Stimulated activated CD4-positive, alpha-beta T cell treated with anti-CD3 and anti-CD28 coated beads, Interleukin-2, amount 100 ng/mL, for 48 hours (primary cell): ENCODE measurements at regions not wholly inside any gene's neighbourhood (a gene's known extent, or its start where the extent isn't known, plus 50 kb on each side); places are given as distances from the start of the nearest gene placed in this dataset.
"Not testable (repeated sequence)": the region's sequence is repeated elsewhere in the genome, so short reads cannot be mapped to it uniquely, and the experiment has no call there.

Experiments used
- DNase-seq, 2 donors: peaks; one replicate each; pipeline ENCODE4 v3.0.0-alpha.2; 2020

DNA sequence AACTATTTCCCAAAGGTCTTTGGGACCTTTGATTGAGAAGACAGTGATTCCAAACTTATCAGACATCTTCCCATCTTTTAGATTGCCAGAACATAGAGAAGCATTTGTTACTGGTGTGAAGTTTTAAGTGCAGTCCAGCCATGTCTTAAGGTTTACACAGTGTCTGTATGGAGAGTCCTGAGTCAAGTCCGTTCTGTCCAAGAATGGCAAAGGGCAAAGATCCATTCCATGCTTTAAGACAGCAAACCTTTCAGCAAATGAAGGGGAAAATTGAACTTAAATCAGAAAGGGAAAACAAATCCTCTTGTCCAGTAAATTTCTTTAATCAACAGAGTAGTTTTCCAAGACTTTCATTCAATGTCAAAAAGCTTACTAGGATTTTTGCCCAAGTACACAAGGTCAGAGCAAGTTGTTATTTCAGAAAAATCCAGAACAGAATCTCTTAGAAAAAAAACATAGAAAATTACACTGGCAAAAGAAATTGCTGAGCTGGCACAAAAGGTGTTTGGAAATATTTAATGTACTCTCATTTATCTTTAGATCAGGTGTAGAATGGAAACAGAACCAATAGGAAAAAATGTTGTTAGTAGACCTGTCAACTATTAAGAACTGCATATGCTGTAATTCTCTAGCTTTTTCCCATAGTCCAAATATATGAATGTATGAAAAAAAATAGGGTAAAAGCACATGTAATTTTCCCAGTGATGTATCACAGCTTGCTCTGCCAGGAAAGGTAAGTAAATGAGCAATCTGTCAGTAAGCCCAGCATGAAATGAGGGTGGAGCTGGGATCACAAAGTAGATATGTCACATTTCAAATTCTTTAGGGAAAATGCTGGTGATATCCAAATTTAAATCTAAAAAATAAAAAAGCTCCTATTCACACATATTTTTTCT, 1099.9 kb downstream of the TUSC7 start:
- DNase-seq = no peak

DNA sequence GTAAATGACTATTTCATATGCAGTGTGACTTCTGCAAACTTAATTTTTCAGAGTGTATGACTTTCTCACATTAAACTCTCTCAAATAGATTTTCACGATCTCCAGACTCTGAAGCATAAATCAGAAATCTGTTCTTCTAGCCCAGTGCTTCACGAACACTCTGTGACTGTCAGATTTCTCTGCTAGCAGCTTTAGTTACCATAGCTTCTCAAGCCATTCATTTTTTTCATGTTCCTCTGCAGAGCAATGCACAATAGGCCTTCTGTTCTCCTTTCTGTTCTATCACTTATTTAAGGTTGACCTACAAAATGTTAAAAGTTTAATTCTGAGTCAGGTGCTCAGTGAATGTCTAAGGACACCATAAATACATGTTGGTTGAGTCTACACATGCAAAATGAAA, 1102.2 kb downstream of the TUSC7 start:
- no peak for DNase-seq

DNA sequence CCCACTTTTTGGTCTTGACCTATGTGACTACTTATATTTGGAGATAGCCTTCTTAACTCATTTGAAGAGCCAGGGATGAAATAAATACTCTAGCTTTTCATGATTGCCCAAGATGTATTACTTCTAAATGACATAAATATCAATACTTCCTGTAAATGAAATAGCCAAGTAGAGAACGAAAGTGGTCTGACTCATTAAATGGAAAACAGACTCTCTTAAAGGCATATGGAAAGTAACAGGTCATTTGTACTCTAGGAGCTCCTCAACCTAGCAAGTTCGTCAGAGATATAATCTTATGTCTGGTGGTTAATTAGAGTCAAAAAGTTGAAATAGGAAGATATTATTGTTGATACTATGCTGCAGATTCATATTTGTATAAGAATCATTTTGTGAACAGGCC, 1105.4 kb downstream of the TUSC7 start:
- DNase-seq = no peak

DNA sequence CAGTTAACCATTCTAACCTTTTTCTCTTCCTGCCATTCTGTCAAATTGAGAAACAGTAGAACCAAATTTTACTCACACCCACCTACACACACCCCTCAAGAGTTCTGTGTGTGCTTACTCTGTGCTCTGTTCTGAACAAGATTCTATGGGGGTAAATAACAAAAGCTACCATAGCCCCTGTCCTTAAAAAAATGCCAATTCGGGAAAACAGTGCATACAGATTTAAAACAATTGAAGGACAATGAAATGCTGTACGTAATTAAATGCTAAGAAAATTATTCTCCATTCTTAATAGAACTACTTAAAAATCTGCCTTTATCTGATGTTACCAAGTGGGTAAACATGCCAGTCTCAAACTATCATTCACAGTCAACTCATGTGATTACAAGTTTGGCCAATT, 1107.5 kb downstream of the TUSC7 start:
- DNase-seq = no peak

DNA sequence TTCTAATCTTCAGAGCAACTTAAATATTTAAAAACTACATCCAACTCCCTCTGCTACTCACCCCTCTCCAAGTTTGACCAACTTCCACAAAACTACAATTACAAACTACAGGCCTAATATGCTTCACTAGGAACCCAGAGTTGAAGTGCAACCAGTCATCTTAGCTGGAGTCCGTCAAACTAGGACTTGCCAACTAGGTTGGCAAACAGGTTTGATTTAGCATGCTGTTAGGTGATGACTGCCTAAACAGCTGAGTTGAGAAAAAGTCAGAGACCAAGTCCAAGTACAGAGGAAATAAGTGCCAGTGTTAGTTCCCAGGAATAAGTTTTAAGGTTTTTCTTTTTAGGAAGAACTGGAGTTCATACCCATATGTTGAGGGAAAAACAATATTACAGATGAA, 1109.0 kb downstream of the TUSC7 start:
- no peak for DNase-seq

DNA sequence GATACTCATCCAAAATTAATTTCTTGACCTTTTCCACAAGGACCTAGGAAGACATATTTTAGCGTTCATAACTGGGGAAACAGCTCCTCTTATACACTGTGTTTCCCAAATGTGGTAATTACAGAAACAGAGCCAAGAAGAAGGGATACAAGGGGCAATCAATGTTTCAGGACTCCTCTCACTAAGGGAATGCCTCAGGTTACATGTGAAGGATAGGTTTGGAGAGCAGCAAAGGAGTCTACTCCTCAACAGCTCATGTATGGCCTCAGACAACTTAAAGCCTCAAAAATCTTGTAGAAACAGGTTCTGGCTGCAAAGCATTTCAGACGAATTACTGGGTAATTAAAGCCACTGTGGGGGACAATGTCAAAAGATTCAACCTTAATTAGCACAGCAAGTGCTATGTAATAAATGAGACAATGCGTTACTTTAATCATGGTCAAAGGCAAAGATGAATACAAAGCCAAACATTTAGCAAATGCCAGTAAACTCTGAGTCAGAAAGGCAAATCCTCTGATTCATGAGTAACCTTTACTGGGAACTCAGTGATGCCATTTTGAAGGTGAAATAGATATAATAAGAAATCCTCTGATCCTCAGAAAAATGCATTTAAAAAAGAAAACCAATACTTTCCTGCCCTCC, 1111.2 kb downstream of the TUSC7 start:
- no peak for DNase-seq

DNA sequence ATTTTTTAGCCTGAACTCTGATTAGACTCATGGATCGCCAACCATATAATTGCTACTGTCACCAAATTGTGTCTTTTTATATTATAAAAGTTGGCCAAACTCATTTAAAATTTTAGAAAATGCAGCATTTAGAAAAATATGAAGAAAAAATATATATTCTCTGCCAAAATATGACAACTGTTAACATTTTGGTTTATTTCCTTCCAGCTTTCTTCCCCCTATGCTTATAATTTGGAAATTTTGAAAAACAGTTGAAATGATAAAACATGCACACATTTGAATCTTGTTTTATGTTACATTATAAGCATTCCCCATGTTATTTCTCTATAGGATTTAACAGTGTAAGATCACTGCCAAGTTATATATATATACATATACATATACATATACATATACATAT, 1112.8 kb downstream of the TUSC7 start:
- no peak for DNase-seq

DNA sequence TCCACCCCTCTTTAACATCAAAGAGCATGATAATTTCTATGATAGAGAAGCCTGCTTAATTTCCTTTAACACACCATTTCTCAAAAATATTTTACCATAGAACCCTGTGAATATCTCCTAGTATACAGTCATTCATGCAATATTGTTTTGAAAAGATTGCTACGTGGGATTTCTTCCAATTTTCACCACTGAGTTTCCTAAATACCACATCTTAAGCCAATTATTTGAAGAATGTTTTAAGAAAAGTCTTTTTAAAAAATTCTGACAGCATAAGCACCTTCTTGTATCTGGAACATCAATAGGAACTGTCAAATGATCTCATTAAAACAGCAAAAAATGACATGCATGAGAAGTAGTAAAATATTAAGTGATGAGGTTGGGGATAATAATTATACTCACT, 1126.7 kb downstream of the TUSC7 start:
- no peak for DNase-seq

DNA sequence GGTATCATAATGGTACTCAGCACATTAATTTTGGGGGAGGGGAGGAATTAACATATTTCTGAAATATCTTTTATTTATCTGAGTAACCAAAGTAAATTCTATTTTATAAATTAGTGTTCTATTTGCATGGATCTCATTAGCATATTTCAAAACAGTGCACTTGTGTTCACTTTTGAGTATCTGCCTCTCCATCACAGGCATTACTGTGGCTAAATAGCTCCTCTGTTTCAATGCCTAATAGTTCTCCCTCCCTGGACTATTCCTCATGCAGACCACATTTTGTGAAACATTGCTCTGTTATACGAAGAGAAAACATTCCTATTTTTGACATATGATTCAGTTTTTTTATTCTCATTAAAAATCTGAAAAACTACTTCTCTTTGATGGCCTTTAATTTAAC, 1127.8 kb downstream of the TUSC7 start:
- DNase-seq = no peak

DNA sequence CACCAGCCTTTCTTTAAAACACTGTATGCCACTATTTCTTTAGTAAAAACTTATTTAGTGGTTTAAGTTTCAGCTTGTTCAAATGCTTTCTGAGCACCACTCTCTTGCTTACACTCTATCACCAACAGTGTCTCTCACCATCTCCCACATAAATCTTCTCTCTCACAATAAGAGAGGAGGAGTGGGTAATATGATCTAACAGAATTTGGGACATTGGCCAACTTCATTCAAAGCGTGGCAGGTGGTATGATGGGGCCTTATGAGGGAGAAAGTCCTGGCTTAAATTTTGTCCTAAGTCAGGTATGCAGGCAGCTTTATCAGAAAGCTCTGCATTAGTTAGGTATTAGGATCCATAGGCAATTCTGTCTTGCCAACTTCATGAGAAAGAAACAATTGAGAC, 1132.5 kb downstream of the TUSC7 start:
- no peak for DNase-seq

DNA sequence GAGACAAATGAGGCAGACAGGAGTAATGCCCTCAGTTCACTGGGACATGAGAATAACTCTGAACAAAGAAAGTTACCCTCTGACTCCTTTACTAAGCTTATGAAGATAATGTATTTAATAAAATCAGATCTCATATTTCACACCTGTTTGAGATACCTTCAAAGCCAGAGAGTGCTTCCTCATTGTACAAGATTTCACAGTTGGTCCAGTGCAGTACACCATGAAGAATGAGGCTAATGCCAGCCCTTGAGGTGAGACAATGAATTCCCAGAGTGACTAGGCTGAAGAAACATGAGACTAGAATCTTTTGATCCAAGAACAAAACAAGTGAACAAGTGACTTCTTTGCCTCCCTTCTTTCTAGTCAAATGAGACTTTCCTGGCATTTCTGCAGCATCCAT, 1133.8 kb downstream of the TUSC7 start:
- DNase-seq = no peak

DNA sequence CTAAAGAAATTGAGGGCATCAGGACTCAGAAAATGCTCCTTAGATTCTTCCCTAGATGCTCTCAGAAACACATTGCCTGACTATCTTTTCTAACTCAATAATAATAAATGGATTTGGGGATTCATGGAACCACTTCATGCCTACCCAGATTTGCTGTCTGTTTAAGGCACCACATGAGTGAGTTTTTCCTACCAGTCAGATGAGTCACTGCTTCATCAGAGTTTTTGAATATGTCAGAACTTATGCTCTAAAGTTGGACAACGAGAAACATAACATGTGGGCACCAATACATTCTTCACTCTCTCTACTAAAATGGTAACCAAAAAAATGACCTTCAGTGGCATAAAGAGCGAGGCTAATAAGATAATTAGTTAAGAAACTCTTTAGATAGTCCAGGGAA, 1135.1 kb downstream of the TUSC7 start:
- DNase-seq = no peak

DNA sequence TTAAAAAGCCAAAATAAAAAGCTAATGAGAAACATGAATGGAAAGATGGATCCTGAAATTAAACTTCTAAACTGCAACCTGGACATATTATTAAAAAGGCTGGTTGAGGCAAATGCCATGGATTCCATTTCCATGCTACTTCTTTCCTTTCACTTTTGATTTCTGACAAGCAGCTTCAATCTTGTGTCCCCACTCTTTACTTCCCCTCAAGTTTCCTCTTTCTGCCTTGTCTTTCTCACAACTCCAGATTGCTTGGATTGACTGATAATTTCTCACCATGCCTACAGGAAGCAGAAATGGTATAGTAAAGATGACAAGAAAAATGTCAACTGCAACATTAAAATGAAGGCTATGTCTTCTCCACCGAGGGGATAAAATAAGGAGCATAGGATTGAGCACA, 1136.7 kb downstream of the TUSC7 start:
- no peak for DNase-seq

DNA sequence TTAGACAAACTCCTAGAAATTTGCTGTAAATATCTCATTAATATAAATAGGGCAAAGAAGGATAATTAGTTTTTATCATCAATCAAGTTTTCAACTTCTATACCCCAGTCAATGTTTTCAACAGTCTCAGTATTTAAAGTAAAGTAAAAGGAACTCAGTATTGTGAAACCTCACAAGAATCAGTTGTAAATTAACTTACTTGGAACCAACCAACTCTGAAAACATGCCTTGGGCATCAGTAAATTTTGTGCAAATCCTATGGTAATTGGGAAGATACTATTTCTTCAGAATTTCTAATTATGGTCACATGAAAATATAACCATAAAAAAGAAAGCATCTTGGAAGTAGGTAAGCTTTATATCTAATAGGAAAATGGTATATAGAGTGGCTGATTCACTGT, 1139.0 kb downstream of the TUSC7 start:
- no peak for DNase-seq

DNA sequence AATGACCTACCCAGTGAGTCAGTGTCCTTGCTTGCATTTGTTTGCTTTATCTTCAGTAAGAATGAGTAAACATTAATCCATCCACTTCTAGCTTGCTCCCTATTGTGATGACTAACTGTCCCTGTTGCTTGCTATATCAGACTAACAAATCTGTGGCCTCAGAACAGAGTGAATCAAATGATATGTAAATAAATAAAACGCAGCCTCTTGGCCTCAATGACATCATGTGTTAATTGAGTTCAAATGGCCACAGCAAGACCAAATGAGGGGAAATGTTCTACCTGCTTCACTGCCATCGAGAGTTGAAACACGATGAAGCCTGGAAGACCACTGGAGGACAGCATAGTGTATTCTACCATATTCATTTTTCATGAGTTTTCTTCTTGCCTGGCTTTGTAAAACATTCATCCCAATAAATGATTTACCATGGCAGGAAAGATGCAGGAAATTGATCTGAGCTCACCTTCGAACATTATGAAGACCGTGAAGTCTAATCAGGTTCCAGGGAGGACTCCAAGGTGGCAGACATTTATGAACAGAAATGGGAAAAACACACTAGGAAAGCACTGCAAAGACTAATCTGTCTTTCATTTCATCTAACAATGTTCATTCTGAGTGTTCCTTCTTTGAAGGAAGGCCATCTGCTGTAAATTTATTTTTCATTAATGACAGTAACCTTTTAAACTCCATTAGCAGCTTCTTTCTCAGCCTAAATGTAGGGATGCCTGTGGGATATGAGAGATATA, 1144.5 kb downstream of the TUSC7 start:
- no peak for DNase-seq

DNA sequence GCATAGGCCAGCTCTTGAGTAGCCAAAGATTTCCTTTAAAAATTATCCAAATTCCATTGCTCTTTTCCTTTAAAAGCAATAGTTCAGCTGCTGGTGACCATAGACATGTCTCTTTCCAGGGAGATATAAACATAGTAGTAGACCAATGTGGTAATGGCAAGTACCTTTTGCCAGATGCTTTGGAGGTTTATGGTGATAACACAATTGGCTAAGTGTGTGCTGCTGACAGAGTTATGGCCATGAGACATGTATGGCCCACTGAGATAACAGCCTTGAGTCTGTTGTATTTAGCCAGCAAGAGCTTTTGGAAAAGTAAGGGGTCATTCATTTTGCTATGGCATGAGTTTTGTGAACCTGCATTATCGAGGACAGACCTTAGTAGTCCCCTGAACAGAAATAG, 1146.8 kb downstream of the TUSC7 start:
- no peak for DNase-seq

DNA sequence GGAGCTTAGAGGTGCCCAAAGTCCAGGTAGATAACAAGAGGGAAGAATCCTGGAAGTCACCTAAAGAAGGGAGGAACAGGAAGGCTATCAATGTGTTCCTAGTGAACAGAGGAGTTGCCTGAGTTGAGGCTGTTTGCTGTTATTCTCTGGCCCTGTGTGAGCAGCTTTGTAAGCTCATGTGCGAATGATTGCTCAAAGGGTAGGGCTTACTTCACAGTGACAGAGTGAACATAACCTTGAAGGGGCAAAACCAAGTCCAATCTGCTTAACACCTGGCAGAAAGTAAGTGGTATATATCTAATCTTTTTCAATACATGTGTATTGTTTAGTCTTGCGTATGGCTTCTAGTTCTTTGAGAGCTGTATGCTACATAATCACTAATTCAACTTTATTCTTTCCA, 1153.6 kb downstream of the TUSC7 start:
- no peak for DNase-seq

DNA sequence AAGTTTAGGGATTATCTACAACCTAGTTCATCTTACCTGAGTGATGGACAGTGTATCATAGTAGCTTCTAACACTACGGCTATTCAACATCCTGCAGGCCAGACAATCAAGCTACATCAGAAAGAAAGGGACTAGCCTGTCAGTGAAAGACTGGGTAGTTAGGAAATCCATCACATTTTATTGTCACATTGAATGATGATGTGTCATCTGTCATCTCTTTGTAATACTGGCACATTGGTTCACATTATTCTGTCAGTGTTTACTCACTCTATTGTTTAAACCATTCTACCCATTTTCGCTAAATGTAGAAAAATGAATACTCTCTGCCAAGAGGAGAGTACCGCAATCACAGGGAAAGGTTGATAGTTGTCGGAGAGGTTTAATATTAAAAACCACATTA, 1155.8 kb downstream of the TUSC7 start:
- no peak for DNase-seq

DNA sequence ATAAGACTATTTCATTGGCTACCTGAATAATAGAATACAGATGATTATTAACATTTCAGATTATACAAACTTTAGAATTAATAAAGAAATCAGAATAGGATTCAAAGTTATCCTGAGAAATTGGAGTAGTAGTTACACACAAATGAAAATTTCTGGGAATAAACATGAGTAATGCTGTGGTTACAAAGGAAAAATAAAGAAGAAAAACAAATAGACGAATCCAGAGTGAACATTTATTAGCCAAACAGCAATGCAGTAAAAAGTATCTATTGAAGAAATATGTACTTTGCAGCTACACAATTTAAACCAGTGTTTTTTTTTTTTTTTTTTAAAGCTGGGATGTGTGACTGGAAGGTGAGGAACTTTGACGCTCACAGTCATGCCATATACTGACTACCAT, 1159.2 kb downstream of the TUSC7 start:
- no peak for DNase-seq

DNA sequence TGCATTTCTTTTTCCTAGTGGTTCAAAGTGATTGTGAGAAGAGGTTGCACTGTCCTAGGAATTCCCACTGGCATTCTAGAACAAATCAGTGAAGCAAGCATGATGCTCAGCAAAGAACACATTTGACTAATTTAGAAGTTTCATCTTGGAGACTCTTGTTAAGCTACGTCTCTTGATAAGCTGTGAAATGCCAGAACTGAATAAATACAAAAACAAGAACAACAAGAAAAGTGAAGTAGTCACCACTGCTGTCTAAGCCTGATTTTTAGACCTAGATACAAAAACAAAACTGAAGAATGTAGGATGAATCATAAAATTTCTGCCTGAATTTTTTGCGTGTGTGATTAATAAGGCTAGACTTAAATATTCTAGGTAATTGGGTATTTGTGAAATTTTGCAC, 1162.4 kb downstream of the TUSC7 start:
- DNase-seq = no peak

DNA sequence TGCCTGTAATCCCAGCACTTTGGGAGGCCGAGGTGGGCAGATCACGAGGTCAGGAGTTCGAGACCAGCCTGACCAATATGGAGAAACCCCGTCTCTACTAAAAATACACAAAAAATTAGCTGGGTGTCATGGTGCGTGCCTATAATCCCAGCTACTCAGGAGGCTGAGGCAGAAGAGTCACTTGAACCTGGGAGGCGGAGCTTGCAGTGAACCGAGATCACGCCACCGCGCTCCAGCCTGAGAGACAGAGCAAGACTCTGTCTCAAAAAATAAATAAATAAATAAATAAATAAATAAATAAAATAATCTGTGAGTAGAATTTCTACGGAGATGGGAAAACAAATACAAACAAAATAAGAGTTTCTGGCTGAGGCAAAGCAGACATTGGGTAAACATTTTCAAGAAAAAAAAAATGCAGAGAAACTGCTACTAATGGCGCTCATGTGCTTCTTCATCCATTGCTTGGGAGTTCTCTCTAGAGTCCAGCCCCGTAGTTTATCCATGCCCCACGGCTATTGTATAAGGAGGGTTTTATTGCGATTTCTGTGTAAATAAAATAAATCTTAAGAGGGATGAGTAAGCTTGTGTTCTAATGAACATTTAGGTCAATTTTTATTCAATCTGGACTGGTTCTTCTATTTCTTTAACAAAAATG, 1161.9 kb downstream of the IGSF11 start:
- DNase-seq = not testable (repeated sequence)

DNA sequence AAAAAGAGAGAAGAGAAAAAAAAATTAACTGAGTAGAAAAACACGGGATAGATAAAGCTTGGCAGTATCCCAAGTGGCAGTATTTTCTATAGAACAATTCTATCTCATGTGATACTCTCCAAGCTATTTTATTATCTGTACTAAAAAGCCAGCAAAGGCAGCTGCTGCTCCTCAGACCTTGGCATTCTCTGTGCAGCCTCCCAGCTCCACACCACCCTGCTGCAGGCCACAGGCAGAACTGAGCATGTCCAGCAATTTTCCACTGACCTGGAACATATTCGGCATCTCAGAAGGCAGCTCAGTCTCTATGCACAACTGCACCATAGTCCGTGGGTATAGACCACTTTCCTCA, 1161.4 kb downstream of the IGSF11 start:
- no peak for DNase-seq

DNA sequence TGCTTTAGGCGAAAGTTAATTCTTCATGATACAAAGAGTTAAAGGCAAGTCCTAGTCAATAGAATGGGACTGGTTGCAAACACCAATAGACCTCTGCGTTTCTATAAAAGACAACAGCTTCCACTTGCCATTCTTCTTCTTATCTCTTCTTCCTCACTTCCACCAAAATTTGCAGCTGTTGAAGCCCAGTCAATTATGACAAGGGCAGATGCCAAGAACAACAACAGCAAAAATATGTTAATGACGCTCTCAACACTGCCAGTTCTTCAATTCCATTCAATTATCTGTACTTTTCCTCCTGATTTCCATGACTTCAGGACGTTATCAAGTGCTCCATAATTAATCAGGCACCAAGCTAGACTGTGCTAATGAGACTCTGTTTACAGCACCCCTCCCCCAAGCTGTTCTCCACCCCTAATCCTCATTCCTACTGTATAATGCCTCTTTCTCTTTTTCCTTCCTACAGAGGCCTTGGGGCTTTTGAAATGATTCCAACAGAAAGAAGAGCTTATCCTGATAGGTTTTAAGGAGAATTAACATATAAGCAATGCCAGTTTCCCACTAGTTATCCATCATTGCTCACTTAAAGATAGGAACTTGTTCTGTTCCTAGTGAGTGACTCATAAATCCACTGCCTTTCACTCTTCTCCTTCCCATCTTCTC, 1160.5 kb downstream of the IGSF11 start:
- no peak for DNase-seq
